ENCODE measurements at regions not wholly inside any gene's neighbourhood (a gene's known extent, or its start where the extent isn't known, plus 50 kb on each side); places are given as distances from the start of the nearest gene placed in this dataset.
"Not testable (repeated sequence)": the region's sequence is repeated elsewhere in the genome, so short reads cannot be mapped to it uniquely, and the experiment has no call there.

GRCh38 chr2:204166961-204167360 is 230.4 kb downstream of the ICOS start:
- H3K4me1 Mint-ChIP-seq = no peaks in the 10 kb centered on the region
- H3K9me3 Mint-ChIP-seq = 0 out of 2 replicates have a peak, but pooled peaks cover 4% of the 10 kb centered on the region
- ATAC-seq (no peak), DNase-seq (ENCODE audit: low spot score) (no peak)
- no peak for TF ChIP-seq ZNF396 (CRISPR knock-in tag; IDR thresholded peaks at IDR 0.05; ENCODE audit: borderline replicate concordance)
- TF ChIP-seq GTF2I (CRISPR knock-in tag; conservative IDR thresholded peaks at IDR 0.05) = no peak
- TF ChIP-seq STAT6 (CRISPR knock-in tag; conservative IDR thresholded peaks at IDR 0.05; ENCODE audit: low read depth) = no peak
- TF ChIP-seq ZNF671 (CRISPR knock-in tag; IDR thresholded peaks at IDR 0.05) = no peak
- TF ChIP-seq ZNF532 (CRISPR knock-in tag; IDR thresholded peaks at IDR 0.05; ENCODE audit: borderline replicate concordance) = no peak
- TF ChIP-seq NFATC4 (CRISPR knock-in tag; IDR thresholded peaks at IDR 0.05) = no peak
- TF ChIP-seq ZNF219 (CRISPR knock-in tag; IDR thresholded peaks at IDR 0.05; ENCODE audit: borderline replicate concordance) = no peak
- no peak for TF ChIP-seq ZBTB21 (CRISPR knock-in tag; IDR thresholded peaks at IDR 0.05; ENCODE audit: borderline replicate concordance)
- TF ChIP-seq FOXP4 (CRISPR knock-in tag; IDR thresholded peaks at IDR 0.05) = no peak
- CTCF ChIA-PET = interaction anchor here (0.7 to 2.7 kb wide), 2 partner anchors 11 to 116 kb away, joined by 6 to 21 read pairs; no protein-coding TSS in a partner anchor
- POLR2A ChIA-PET = no interaction called here
- H3K36me3 Mint-ChIP-seq = no peaks in the 10 kb centered on the region
- H3K27ac Mint-ChIP-seq = no peak overlapping the region
- no peak overlapping the region for H3K4me3 Mint-ChIP-seq
- no peaks in the 10 kb centered on the region for H3K27me3 Mint-ChIP-seq (ENCODE audit: low read depth)

- H3K4me1 Mint-ChIP-seq; H3K36me3 Mint-ChIP-seq; ATAC-seq; POLR2A ChIA-PET; H3K4me3 Mint-ChIP-seq; H3K27ac Mint-ChIP-seq; H3K9me3 Mint-ChIP-seq; H3K27me3 Mint-ChIP-seq (ENCODE audit: low read depth); DNase-seq (ENCODE audit: low spot score): not testable (repeated sequence)
- CTCF ChIA-PET = interaction anchor here (0.7 to 2.7 kb wide), 5 partner anchors 10 to 117 kb away, joined by 3 to 21 read pairs (median 6); no protein-coding TSS in a partner anchor
These were observed 231.1 kb downstream of the ICOS start for GRCh38 chr2:204167670-204168069.

- no peak for TF ChIP-seq CREB1 (CRISPR knock-in tag; IDR thresholded peaks at IDR 0.05)
- no peak for TF ChIP-seq GTF2I (CRISPR knock-in tag; conservative IDR thresholded peaks at IDR 0.05)
- no peak for TF ChIP-seq TCF7 (CRISPR knock-in tag; IDR thresholded peaks at IDR 0.05; ENCODE audit: low read depth)
- TF ChIP-seq CBFB (CRISPR knock-in tag; IDR thresholded peaks at IDR 0.05; ENCODE audit: low read depth) = no peak
- no peak for TF ChIP-seq TEAD4 (CRISPR knock-in tag; IDR thresholded peaks at IDR 0.05)
- no peak for TF ChIP-seq FOXJ3 (CRISPR knock-in tag; IDR thresholded peaks at IDR 0.05; ENCODE audit: borderline replicate concordance)
- TF ChIP-seq SOX15 (CRISPR knock-in tag; IDR thresholded peaks at IDR 0.05) = no peak
- Mint-ChIP-seq H3K4me3 (no peak overlapping the region), H3K9me3 (no peaks in the 10 kb centered on the region), H3K27ac (no peak overlapping the region), H3K36me3 (no peaks in the 10 kb centered on the region), H3K27me3 (ENCODE audit: low read depth) (no peaks in the 10 kb centered on the region), H3K4me1 (0 out of 2 replicates have a peak, but pooled peaks cover 2% of the 10 kb centered on the region)
- ChIA-PET POLR2A (no interaction called here), CTCF (interaction anchor here (0.8 kb wide), 1 partner anchor 25 kb away, joined by 4 read pairs; no protein-coding TSS in a partner anchor)
- ATAC-seq = peak; percentile 42; the same call in 1 of the 2 replicates
- DNase-seq (ENCODE audit: low spot score) = no peak
These were observed 233.8 kb downstream of the ICOS start for GRCh38 chr2:204170411-204170810.
